Gastrocnemius medialis (tissue), 4 donors: ENCODE measurements at regions not wholly inside any gene's neighbourhood (a gene's known extent, or its start where the extent isn't known, plus 50 kb on each side); places are given as distances from the start of the nearest gene placed in this dataset.

ENCODE experiments used
- ATAC-seq, 2 donors: fragments of 150-250 bp; one replicate each; pipeline ENCODE4 v1.9.1; 2016
- DNase-seq, 2 donors: peaks; one replicate each; pipeline ENCODE4 v3.0.0-alpha.2; 2019
- H3K27ac ChIP-seq, 4 donors: fragments of 200-600 bp; sonication (generic); 1 replicate in 1 of 4; 2 replicates in 3 of 4; pipeline ENCODE4 v1.5.1; 2016 to 2018; ENCODE audit warnings: mild to moderate bottlenecking in 2 of 4, moderate library complexity in 1 of 4
- H3K27me3 ChIP-seq, 3 donors: fragments of 200-600 bp; sonication (generic) in 2 of 3; 1 replicate in 1 of 3; 2 replicates in 2 of 3; pipeline versions ENCODE4 v1.5.1 to v1.6.0; 2016 to 2019; ENCODE audit warnings: mild to moderate bottlenecking in 1 of 3, moderate library complexity in 1 of 3
- H3K36me3 ChIP-seq, 2 donors: fragments of 200-600 bp; sonication (generic) in 1 of 2; one replicate each; pipeline ENCODE4 v1.5.1; 2017 to 2018
- H3K4me1 ChIP-seq, 2 donors: fragments of 200-600 bp; sonication (generic) in 1 of 2; one replicate each; pipeline ENCODE4 v1.5.1; 2016 to 2017; ENCODE audit warnings: mild to moderate bottlenecking in 2 of 2
- H3K4me3 ChIP-seq, 4 donors: fragments of 200-600 bp; sonication (generic) in 3 of 4; 1 replicate in 1 of 4; 2 replicates in 3 of 4; pipeline ENCODE4 v1.5.1; 2016 to 2019; ENCODE audit warnings: mild to moderate bottlenecking in 2 of 4
- H3K9me3 ChIP-seq, 3 donors: fragments of 200-600 bp; sonication (generic) in 2 of 3; 1 replicate in 1 of 3; 2 replicates in 2 of 3; pipeline ENCODE4 v1.5.1; 2016 to 2019
- POLR2A ChIP-seq, 2 donors: fragments of 450-650 bp; IDR thresholded peaks; one replicate each; pipeline ENCODE4 v1.6.1; 2017; ENCODE audit warnings: antibody characterized with exemption in 2 of 2, mild to moderate bottlenecking in 2 of 2, moderate library complexity in 2 of 2
- in situ Hi-C, 4 donors: fragments of 200-750 bp; cut with MboI; loops; one replicate each; pipeline versions ENCODE4 v1.15.0 to v1.8.0; 2017; ENCODE audit warnings: low sequenced_read_pairs in 4 of 4
- intact Hi-C: fragments of 100-400 bp; cut with DNase I; formaldehyde crosslinking; loops from one replicate; pipeline ENCODE4 v1.15.1; 2023; ENCODE audit warnings: low total_unique reads
- TF ChIP-seq, protein P1 (sequence below), 5 experiments: fragments of 450-650 bp in 3 of 5; fragments of 200-600 bp in 2 of 5; sonication (generic) in 2 of 5; IDR thresholded peaks in 4 of 5; conservative IDR thresholded peaks in 1 of 5; 1 replicate in 4 of 5; 2 replicates in 1 of 5; pipeline ENCODE4 v1.5.1; 2016 to 2019; ENCODE audit warnings: antibody characterized with exemption in 5 of 5, mild to moderate bottlenecking in 3 of 5, moderate library complexity in 3 of 5

DNA sequence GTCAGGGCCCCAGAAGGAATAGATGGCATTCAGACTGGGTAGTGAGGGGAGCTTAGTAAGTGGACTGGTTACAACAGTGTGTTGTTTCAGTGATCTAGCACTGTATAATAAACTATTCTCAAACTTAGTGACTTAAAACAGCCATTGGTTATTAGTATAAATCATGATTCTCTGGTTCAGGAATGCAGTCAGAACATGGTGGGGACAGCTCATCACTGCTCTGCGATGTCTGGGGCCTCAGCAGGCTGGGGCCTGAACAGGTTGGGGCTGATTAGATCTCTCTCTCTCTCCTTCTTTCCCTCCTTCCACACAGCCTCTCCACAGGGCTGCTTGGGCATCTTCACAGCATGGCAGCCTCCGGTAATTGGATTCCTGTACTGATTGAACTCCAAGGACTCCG is 160.4 kb downstream of the GATB start:
- no peaks in the 10 kb centered on the region for H3K9me3 ChIP-seq
- TF ChIP-seq, protein P1, sequence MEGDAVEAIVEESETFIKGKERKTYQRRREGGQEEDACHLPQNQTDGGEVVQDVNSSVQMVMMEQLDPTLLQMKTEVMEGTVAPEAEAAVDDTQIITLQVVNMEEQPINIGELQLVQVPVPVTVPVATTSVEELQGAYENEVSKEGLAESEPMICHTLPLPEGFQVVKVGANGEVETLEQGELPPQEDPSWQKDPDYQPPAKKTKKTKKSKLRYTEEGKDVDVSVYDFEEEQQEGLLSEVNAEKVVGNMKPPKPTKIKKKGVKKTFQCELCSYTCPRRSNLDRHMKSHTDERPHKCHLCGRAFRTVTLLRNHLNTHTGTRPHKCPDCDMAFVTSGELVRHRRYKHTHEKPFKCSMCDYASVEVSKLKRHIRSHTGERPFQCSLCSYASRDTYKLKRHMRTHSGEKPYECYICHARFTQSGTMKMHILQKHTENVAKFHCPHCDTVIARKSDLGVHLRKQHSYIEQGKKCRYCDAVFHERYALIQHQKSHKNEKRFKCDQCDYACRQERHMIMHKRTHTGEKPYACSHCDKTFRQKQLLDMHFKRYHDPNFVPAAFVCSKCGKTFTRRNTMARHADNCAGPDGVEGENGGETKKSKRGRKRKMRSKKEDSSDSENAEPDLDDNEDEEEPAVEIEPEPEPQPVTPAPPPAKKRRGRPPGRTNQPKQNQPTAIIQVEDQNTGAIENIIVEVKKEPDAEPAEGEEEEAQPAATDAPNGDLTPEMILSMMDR (IDR thresholded peaks at IDR 0.05 in 4 of 5, conservative IDR thresholded peaks at IDR 0.05 in 1 of 5) = no peak
- TF ChIP-seq POLR2A (IDR thresholded peaks at IDR 0.05) = no peak
- in situ Hi-C loops (loop anchor here in 1 of 4 donors (25.0 kb wide), 1 partner anchor 238 kb away; no protein-coding TSS in a partner anchor), intact Hi-C loops (no loop called here)
- H3K27me3 ChIP-seq = no peaks in the 10 kb centered on the region
- no peaks in the 10 kb centered on the region for H3K36me3 ChIP-seq
- no peak for DNase-seq
- no peak overlapping the region for H3K4me3 ChIP-seq
- ATAC-seq = no peak
- H3K4me1 ChIP-seq = peaks cover 0 to 5% of the 10 kb centered on the region in 2 donors
- no peak overlapping the region for H3K27ac ChIP-seq

DNA sequence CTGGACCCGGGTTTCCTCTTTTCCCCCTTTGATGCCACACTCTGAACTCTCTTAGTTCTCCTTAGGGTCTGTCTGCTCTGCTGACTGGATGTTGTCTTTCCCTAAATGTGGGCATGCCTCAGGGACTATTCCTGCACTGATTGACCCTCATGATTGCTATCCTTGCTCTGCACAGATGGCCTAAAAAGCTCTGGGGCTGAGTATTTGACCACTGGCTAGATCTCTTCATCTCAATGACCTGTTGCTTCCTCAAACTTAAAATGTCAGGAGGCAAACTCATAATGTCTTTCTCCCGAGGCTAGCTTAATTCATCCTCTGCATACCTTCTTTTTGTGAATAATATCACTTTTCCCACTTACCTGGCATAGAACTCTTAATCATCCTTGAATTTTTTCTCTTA is 157.4 kb downstream of the GATB start:
- peak overlapping the region in 1 of 4 donors; percentile 27 for H3K27ac ChIP-seq
- peaks cover 0 to 5% of the 10 kb centered on the region in 2 donors for H3K4me1 ChIP-seq
- no peaks in the 10 kb centered on the region for H3K9me3 ChIP-seq
- in situ Hi-C loops = loop anchor here in 1 of 4 donors (25.0 kb wide), 1 partner anchor 241 kb away; no protein-coding TSS in a partner anchor
- H3K36me3 ChIP-seq = no peaks in the 10 kb centered on the region
- intact Hi-C loops = no loop called here
- H3K27me3 ChIP-seq = no peaks in the 10 kb centered on the region
- no peak overlapping the region for H3K4me3 ChIP-seq
- TF ChIP-seq POLR2A (IDR thresholded peaks at IDR 0.05) = no peak
- TF ChIP-seq, protein P1 (IDR thresholded peaks at IDR 0.05 in 4 of 5, conservative IDR thresholded peaks at IDR 0.05 in 1 of 5) = no peak
- DNase-seq = no peak
- ATAC-seq = no peak

DNA sequence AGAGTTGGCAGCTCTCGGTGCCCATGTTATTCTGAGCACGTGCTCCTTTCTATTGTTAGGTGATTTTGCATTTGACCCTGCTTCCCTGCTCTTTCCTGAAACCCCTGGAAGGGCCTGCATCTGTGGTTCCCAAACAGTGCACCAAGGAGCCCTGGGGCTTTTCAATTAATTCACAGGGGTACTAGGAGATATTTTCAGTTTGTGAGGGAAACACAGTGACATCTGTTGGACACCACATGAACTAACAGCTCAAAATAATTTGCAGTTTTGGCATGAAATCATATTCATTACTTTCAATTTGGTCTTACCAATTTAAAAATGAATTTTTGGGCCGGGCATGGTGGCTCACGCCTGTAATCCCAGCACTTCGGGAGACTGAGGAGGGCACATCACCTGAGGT is 156.6 kb downstream of the GATB start:
- H3K4me3 ChIP-seq = no peak overlapping the region
- TF ChIP-seq, protein P1 (IDR thresholded peaks at IDR 0.05 in 4 of 5, conservative IDR thresholded peaks at IDR 0.05 in 1 of 5) = peak in 3 of 5 experiments; percentile 15 to 36 (median 23)
- no peak for TF ChIP-seq POLR2A (IDR thresholded peaks at IDR 0.05)
- no peaks in the 10 kb centered on the region for H3K27me3 ChIP-seq
- no peaks in the 10 kb centered on the region for H3K9me3 ChIP-seq
- H3K4me1 ChIP-seq = peaks cover 0 to 8% of the 10 kb centered on the region in 2 donors
- peak overlapping the region in 1 of 4 donors; percentile 27 for H3K27ac ChIP-seq
- no peaks in the 10 kb centered on the region for H3K36me3 ChIP-seq
- in situ Hi-C loops = loop anchor here in 1 of 4 donors (25.0 kb wide), 1 partner anchor 242 kb away; no protein-coding TSS in a partner anchor
- ATAC-seq = peak in 1 of 2 donors; percentile 46
- no peak for DNase-seq
- intact Hi-C loops = no loop called here

DNA sequence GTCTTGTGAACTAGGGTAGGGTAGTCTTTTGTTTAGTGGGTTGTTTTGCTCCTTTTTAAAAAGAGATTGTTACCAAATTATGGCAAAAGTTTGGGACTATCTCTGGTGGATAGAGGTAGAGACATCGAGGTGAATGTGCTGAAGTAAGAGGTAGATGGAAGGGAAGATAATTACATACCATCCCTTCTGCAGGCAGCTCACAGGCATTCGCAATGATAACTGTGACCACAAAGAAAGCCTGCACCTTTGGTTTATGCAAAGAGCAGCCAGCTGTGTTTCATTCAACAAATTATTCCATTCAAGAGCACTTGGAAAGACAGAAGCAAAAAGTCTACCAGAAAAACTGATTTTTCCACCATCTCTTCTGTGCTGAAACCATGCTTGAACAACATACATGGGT is 155.6 kb downstream of the GATB start:
- TF ChIP-seq POLR2A (IDR thresholded peaks at IDR 0.05) = no peak
- TF ChIP-seq, protein P1 (IDR thresholded peaks at IDR 0.05 in 4 of 5, conservative IDR thresholded peaks at IDR 0.05 in 1 of 5) = no peak
- intact Hi-C loops = no loop called here
- Histone ChIP-seq H3K27me3 (no peaks in the 10 kb centered on the region), H3K4me1 (peaks cover 0 to 12% of the 10 kb centered on the region in 2 donors), H3K4me3 (no peak overlapping the region), H3K36me3 (no peaks in the 10 kb centered on the region), H3K27ac (no peak overlapping the region), H3K9me3 (no peaks in the 10 kb centered on the region)
- DNase-seq = no peak
- no peak for ATAC-seq
- in situ Hi-C loops = loop anchor here in 1 of 4 donors (25.0 kb wide), 1 partner anchor 243 kb away; no protein-coding TSS in a partner anchor

DNA sequence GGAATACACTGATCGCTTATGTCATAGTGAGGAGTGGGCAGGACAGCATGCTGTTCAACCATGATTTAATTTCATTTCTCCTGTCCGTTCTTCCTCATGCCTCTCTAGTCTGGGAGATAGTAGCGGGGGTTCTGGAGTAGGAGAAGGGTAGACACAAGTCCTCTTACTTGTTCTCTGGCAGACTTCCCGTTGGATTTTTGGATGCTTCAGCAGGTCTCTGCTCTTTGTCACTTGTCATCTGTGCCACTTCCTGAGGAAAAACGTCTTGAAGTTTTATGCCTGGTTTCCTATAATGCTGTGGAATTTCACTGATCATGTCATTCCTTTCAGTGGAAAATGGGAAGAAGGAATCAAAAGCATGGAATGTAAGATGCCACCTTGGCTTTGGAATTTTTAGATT is 154.7 kb downstream of the GATB start:
- no peak for DNase-seq
- Histone ChIP-seq H3K36me3 (no peaks in the 10 kb centered on the region), H3K27ac (no peak overlapping the region), H3K4me1 (peaks cover 0 to 12% of the 10 kb centered on the region in 2 donors), H3K27me3 (no peaks in the 10 kb centered on the region), H3K9me3 (no peaks in the 10 kb centered on the region), H3K4me3 (no peak overlapping the region)
- no peak for ATAC-seq
- no peak for TF ChIP-seq POLR2A (IDR thresholded peaks at IDR 0.05)
- TF ChIP-seq, protein P1 (IDR thresholded peaks at IDR 0.05 in 4 of 5, conservative IDR thresholded peaks at IDR 0.05 in 1 of 5) = no peak
- in situ Hi-C loops = loop anchor here in 1 of 4 donors (25.0 kb wide), 1 partner anchor 244 kb away; no protein-coding TSS in a partner anchor
- intact Hi-C loops = no loop called here
